ENCODE measurements at regions not wholly inside any gene's neighbourhood (a gene's known extent, or its start where the extent isn't known, plus 50 kb on each side); places are given as distances from the start of the nearest gene placed in this dataset.

DNA sequence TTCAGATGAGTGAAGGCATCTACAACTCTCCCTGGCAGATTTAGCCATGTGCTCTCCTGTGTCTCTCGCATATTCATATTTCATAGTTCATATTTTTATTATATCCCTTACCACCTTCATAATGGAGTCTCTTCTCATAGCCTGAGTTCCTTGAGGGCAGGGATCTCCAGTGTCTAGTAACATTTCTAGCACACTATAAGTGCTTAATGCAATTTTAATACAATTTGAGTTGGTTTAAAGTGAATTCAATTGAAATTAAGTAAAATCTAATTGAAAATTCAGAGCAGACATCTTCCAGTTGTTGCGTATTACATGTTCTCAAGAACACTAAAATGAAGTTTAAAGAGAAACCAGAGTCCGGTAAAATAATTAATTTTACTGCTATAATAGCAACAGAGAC lies 163.6 kb upstream of the GNAI1 start:
- CTCF ChIA-PET: no interaction called here
- TF ChIP-seq, protein P1, sequence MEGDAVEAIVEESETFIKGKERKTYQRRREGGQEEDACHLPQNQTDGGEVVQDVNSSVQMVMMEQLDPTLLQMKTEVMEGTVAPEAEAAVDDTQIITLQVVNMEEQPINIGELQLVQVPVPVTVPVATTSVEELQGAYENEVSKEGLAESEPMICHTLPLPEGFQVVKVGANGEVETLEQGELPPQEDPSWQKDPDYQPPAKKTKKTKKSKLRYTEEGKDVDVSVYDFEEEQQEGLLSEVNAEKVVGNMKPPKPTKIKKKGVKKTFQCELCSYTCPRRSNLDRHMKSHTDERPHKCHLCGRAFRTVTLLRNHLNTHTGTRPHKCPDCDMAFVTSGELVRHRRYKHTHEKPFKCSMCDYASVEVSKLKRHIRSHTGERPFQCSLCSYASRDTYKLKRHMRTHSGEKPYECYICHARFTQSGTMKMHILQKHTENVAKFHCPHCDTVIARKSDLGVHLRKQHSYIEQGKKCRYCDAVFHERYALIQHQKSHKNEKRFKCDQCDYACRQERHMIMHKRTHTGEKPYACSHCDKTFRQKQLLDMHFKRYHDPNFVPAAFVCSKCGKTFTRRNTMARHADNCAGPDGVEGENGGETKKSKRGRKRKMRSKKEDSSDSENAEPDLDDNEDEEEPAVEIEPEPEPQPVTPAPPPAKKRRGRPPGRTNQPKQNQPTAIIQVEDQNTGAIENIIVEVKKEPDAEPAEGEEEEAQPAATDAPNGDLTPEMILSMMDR (IDR thresholded peaks at IDR 0.05): no peak

DNA sequence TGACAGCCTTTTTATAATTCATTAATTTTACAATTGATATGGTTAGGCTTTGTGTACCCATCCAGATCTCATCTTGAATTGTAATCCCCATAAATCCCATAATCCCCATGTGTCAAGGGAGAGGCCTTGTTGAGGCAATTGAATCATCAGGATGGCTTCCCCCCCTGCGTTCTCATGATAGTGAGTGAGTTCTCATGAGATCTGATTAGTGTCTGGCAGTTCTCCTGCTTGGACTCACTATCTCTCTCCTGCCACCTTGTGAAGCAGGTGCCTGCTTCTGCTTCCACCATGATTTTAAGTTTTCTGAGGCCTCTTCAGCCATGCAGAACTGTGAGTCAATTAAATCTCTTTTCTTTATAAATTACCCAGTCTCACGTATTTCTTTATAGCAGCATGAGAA lies 165.7 kb upstream of the GNAI1 start:
- CTCF ChIA-PET: no interaction called here
- Histone ChIP-seq H3K9me3 (ENCODE audit: control insufficient read depth in 1 of 2, insufficient read depth in 1 of 2, low read length in 2 of 2) (peaks cover 0 to 4% of the 10 kb centered on the region in 2 experiments), H3K36me3 (ENCODE audit: insufficient read depth, low read length) (no peaks in the 10 kb centered on the region), H3K4me3 (ENCODE audit: low read length) (no peak overlapping the region), H3K4me1 (ENCODE audit: insufficient read depth, low read length) (no peaks in the 10 kb centered on the region), H3K27ac (ENCODE audit: low read depth in 1 of 2, low read length in 2 of 2) (no peak overlapping the region), H3K27me3 (ENCODE audit: control insufficient read depth in 1 of 2, insufficient read depth in 2 of 2, low read length in 2 of 2) (no peaks in the 10 kb centered on the region)
- intact Hi-C loops (cut with DNase I, micrococcal nuclease): no loop called here
- Mint-ChIP-seq H3K36me3 (ENCODE audit: low read depth) (no peaks in the 10 kb centered on the region), H3K4me3 (no peak overlapping the region), H3K27me3 (no peaks in the 10 kb centered on the region), H3K27ac (no peak overlapping the region), H3K9me3 (peaks cover 2% of the 10 kb centered on the region), H3K4me1 (ENCODE audit: low read depth) (no peaks in the 10 kb centered on the region)
- DNase-seq: no peak
- no peak for ATAC-seq (ENCODE audit: poor library complexity)
- POLR2A ChIA-PET: no interaction called here
- TF ChIP-seq, protein P1 (IDR thresholded peaks at IDR 0.05): no peak

More for the DNA sequence above, 163.6 kb upstream of the GNAI1 start:
- Histone ChIP-seq H3K27me3 (ENCODE audit: control insufficient read depth in 1 of 2, insufficient read depth in 2 of 2, low read length in 2 of 2) (no peaks in the 10 kb centered on the region), H3K9me3 (ENCODE audit: control insufficient read depth in 1 of 2, insufficient read depth in 1 of 2, low read length in 2 of 2) (peaks cover 0 to 4% of the 10 kb centered on the region in 2 experiments), H3K36me3 (ENCODE audit: insufficient read depth, low read length) (no peaks in the 10 kb centered on the region), H3K27ac (ENCODE audit: low read depth in 1 of 2, low read length in 2 of 2) (no peak overlapping the region), H3K4me3 (ENCODE audit: low read length) (no peak overlapping the region), H3K4me1 (ENCODE audit: insufficient read depth, low read length) (no peaks in the 10 kb centered on the region)
- H3K4me3 Mint-ChIP-seq: no peak overlapping the region
- ATAC-seq (ENCODE audit: poor library complexity): no peak
- no peaks in the 10 kb centered on the region for H3K36me3 Mint-ChIP-seq (ENCODE audit: low read depth)
- peaks cover 5% of the 10 kb centered on the region for H3K9me3 Mint-ChIP-seq
- intact Hi-C loops (cut with DNase I, micrococcal nuclease): no loop called here
- H3K27me3 Mint-ChIP-seq: no peaks in the 10 kb centered on the region
- POLR2A ChIA-PET: no interaction called here
- H3K4me1 Mint-ChIP-seq (ENCODE audit: low read depth): peaks cover 4% of the 10 kb centered on the region
- DNase-seq: no peak
- no peak overlapping the region for H3K27ac Mint-ChIP-seq

DNA sequence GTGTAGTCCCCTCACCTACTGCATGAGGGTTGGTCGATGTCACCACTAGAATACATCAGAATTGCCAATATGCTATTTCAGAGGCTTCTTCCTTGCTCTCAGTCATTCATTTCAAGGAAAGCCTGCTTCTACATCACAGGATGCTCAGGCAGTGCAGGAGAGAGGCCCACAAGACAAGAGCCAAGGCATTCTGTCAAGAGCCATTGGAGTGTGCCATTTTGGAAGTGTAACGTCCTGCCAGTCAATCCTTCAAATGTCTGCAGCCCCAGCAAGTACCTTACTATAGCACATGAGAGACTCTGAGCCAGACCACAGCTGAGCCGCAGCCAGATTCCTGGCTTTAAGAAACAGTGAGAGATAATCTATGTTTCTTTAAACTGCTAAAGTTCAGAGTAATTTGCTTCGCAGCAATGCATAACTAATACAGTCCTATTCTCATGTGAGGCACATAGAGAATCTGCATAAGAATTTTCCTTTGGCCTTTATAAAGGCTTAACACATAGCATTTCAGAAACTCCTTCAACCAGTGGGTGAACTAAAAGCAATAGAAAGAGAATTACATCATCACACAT lies 166.5 kb upstream of the GNAI1 start:
- POLR2A ChIA-PET: no interaction called here
- TF ChIP-seq, protein P1 (IDR thresholded peaks at IDR 0.05): no peak
- ATAC-seq (ENCODE audit: poor library complexity): no peak
- no peak for DNase-seq
- CTCF ChIA-PET: no interaction called here
- H3K36me3 ChIP-seq (ENCODE audit: insufficient read depth, low read length): no peaks in the 10 kb centered on the region
- H3K4me3 Mint-ChIP-seq: no peak overlapping the region
- H3K27me3 ChIP-seq (ENCODE audit: control insufficient read depth in 1 of 2, insufficient read depth in 2 of 2, low read length in 2 of 2): no peaks in the 10 kb centered on the region
- H3K9me3 ChIP-seq (ENCODE audit: control insufficient read depth in 1 of 2, insufficient read depth in 1 of 2, low read length in 2 of 2): peaks cover 0 to 4% of the 10 kb centered on the region in 2 experiments
- peaks cover 2% of the 10 kb centered on the region for H3K9me3 Mint-ChIP-seq
- intact Hi-C loops (cut with DNase I, micrococcal nuclease): no loop called here
- no peak overlapping the region for H3K4me3 ChIP-seq (ENCODE audit: low read length)
- no peak overlapping the region for H3K27ac Mint-ChIP-seq
- H3K36me3 Mint-ChIP-seq (ENCODE audit: low read depth): no peaks in the 10 kb centered on the region
- H3K4me1 Mint-ChIP-seq (ENCODE audit: low read depth): no peaks in the 10 kb centered on the region
- no peak overlapping the region for H3K27ac ChIP-seq (ENCODE audit: low read depth in 1 of 2, low read length in 2 of 2)
- H3K4me1 ChIP-seq (ENCODE audit: insufficient read depth, low read length): no peaks in the 10 kb centered on the region
- H3K27me3 Mint-ChIP-seq: no peaks in the 10 kb centered on the region

Measured in CD4-positive, alpha-beta T cell (primary cell).